GM19463 (cell line): ENCODE measurements at regions not wholly inside any gene's neighbourhood (a gene's known extent, or its start where the extent isn't known, plus 50 kb on each side); places are given as distances from the start of the nearest gene placed in this dataset.

Experiments
- ATAC-seq: cut with Tn5 transposase; IDR thresholded peaks from one replicate; pipeline ENCODE4 v1.9.1; 2021; ENCODE audit warnings: mild to moderate bottlenecking, moderate library complexity; ENCODE audit not compliant: unreplicated experiment

DNA sequence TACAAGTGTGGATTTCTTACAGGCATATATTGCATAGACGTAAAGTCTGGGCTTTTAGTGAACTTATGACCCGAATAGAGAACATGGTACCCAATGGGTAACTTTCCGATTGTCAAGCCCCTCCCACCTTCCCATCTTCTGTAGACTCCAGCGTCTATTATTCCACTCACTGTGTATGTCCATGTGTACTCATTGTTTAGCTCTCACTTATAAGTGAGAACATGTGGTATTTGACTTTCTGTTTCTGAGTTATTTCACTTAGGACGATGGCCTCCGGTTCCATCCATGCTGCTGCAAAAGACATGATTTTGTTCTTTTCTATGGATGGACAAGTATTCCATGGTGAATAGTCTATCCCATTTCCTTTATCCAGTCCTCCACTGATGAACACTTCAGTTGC is 306.4 kb downstream of the CD83 start:
- ATAC-seq, result no peak

DNA sequence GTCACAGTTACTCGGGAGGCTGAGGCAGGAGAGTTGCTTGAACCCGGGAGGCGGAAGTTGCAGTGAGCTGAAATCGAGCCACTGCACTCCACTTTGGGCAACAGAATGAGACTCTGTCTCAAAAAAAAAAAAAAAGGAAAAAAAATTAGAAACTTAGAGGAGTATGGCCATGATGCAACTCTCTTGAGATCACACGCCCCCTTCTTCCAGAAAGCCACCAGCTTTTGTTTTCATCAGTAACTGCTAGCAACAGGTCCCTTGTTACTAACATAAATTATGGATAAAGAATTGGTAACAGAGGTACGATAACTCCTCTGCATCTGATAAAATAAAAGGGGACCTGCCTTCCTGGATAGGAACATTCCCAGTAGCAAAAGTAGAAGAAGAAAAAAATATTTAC is 308.2 kb downstream of the CD83 start:
- ATAC-seq, result no peak

DNA sequence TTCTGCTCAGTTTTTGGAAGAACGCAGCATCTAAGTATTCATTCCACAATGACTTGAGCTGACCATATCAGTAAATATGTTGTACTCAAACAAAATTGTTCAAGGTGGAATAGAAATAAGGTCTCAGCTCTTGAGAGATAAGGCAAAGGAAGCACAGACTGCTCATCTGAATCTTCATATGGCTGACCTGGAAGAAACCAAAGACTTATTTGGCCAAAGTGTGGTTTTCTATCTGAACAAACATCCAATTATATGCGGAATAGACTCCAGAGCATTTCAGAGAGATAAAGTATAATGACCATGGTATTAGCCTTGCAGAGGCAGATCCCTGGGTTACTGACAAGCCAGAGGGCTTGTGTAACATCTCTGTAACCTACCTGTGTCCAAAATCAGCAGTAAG is 308.7 kb downstream of the CD83 start:
- no peak for ATAC-seq

DNA sequence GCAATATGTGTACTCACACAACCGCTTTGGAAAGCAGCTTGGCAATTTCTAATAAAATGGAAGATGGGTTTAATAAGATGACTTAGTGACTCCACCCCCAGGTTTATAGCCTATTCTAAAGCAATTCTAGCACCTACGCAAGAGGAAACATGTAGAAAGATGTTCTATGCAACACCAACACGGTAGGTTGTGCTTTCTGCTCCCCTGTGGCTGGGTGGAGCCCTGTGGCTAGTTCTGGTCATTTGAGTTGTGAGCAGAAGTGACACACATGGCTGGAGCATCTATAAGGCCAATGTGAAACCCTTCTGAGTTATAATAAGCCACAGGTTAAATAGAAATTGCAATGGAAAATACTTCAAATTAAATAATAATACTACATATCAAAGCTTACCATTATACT is 310.7 kb downstream of the CD83 start:
- ATAC-seq, result no peak

DNA sequence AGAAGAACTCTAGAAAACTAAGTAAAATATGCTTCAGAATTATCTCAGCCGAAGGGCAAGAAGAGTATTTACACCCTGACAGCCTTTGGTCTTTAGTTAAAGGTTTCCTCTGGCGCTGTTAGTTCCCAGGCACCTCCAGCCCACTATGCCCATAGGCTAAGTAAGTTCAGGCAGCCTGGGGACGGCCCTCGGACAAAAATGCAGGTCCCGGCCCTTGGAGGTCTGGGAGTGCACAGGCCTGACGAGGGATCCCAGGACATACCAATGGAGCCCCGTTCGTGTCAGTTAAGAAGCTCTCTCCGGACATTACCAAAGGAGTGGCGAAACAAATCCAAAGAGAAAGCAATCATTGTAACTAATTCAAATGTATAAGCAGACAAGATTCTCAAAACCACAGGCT is 311.8 kb downstream of the CD83 start:
- no peak for ATAC-seq

DNA sequence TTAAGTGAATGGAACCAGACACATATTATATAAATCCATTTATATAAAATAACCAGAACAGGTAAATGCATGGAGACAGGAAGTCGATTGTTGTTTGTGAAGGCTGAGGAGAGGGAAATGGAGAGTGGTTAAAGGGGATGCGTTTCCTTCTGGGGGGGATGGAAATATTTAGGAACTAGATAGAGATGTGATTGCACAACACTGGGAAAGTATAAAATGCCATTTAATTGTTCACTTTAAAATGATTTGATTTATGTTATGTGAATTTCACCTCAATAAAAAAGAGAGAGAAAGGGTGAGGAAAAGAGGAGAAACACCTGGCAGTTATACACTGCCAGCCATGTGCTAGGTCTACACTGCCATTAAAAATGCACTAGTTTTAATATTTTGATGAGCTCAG is 312.6 kb downstream of the CD83 start:
- ATAC-seq, result no peak

DNA sequence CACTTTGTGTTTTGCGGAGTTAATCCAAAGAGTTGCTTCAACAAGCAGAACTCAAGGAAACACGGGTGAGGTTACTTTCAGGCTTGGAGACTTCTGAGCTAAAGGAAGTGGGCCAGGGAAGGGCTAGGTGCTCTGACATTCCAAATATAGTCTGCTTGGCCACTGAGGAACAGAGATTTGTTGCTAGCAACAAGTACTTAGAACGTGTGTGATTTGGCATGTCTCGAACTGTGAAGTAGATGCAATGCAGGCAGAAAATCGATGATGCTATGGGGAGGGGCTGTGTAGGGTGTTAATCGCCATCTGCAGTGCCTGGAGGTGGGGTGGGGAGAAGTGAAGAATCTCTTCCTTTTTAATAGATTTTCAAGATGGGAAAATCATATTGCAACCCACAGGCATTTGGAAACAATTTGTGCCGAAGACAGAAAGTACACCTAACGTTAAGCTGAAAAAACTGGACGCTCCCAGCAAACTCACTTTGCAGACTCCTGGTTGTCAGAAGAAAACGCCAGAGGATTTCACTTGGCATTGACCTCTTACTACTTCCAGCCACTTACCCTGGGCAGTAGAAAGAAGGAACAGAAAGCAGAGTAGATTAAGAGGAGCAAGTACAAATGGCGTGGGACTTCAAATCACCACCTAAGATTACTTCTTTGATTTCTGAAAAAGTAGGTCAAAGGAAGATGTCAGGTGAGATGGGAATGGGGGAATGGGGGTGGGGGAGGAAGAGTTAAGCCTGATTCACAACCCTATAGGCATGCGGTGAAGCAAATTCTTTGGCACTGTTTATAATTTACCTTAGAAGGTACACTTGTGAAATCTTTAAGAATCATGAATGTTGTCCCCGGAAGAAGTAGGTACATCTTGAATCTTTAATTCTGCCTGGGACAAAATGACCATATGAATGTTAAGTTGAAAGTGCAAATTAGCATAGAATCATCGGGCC is 314.1 kb downstream of the CD83 start:
- ATAC-seq, result no peak

DNA sequence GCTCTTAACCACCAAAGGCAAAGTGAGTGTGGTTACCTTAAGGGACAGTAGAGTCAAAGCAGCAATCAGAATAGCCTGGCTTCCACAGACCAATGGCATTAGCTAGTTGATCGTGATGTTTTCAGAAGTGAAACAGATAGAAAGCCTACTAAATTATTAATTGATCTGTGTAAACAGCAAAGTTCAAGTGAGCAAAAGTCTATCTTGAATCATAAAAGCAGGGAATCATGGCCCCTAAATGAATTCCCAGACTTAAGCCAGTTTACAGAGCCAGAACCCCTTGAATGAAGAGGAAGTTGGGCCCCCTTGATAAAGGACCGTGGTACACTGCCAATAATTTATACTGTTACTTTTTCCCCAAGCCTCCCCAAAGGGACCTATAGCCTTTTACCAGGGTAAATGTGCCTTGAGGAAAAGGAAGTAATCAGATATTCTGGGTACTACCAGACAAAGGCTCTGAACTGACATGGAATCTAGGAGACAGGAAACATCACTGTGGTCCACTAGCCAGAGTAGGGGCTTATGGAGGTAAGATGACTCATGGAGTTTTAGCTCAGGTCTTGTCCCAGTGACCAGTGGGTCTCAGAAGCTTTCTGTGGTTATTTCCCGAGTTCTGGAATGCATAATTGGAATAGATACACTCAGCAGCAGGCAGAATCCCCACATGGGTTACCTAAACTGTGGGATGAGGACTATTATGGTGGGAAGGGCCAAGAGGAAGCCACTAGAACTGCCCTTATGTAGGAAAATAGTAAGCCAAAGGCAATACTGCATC is 317.5 kb downstream of the CD83 start:
- ATAC-seq, result no peak

DNA sequence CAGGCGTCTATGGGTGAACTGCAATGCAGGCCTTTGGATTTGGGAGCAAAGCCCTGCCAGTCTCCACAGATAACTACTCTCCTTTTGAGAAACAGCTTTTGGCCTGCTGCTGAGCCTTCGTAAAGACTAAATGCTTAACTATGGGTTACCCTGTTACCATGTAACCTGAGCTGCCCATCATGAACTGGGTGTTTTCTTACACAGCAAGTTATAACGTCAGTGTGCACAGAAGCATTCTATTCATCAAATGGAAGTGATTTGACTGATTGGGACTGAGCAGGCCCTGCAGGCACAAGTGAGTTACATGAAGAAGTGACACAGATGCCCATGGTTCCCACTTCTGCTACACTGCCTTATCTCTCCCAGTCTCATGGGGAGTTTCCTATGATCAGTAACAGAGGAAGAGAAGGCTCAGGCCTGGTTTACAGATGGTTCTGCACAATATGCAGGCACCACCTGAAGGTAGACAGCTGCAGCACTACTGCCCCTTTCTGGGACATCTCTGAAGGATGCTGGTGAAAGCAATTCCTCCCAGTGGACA is 319.1 kb downstream of the CD83 start:
- ATAC-seq, result no peak

DNA sequence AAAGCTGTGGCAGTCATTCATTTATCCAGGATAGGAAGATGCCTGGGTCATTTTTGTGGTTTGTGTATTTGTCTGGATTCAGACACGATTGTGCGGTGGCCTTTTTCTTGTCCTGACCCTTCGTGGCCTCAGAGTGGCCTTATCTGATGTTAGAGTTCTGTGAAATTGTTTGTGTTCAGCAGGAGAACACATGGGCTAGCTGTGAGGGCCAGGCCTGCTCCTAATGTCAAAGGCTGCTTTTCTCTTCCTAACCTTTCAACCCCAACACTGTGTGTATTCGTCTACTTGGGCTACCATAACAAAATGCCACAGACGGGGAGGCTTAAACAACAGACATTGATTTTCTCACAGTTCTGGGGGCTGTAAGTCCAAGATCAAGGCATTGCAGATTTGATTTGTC is 321.8 kb downstream of the CD83 start:
- ATAC-seq, result no peak

DNA sequence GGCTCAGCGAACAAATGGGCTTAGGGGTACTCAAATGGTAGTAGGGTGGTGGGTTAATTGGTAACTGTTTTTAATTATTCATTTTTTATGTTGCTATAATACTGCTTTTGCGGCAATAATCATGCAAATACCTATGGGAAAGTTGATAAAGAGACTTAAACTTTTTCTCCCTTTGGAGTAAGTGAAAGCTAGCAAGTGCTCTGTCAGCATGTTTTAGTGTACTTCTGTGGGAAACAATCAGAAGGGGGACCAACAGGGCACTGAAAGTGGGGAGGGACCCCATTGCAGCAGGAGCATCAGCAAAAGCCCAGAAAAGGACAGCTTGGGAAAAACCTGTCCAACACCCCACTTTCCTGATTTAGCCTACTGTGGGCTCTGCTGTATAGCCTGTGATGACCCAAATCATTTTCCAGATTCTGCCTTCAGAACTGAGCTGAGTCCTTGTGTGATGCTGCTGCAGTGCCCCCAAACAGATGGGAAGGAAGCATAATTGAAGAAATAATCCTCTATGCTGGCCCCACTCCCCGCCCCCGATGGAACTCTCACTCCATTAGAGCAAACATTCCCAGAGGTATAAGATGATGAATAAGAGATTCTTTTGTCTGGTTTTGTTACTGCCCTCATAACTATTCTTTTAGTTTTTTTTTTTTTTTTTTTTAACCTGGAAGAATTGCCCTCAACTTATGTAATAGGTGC is 322.8 kb downstream of the CD83 start:
- ATAC-seq, result no peak

DNA sequence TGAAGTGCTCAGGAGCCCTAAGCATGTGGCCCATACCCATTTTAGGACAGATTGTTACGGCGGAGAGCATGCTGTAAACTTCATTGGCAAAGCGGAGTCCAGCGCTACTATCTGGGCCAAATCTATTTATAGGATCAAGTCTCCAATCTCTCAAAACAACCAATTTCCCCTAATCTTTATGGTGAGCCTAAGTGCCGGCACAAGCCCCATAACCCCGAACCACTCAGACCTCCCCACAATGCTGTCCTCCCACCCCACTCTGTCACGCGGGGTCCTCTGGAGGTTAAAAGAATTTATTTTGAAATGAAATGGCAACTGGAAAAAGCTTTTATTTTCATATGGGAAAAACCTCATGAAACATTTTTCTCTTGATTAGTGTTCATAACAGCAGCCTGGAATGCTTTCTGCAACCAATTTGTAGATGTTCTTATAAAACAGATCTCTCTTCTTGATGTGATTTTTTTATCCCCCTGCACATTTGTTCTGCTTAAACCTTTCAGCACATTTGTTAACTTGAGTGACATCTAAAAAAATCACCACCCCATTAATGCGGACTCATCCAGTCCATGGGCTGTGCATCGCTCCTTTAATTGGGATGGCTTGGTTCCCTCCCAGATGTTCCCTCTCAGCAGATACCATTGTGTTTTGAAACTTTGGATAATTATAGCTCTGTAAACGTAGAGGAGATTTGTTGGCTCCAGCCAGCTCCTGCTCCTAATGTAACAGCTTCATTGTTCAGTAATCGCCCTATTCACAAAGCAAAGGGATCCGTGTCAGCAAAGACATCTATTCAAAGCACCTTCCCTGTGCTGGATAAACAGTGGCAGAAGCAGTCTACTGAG is 323.6 kb downstream of the CD83 start:
- no peak for ATAC-seq

DNA sequence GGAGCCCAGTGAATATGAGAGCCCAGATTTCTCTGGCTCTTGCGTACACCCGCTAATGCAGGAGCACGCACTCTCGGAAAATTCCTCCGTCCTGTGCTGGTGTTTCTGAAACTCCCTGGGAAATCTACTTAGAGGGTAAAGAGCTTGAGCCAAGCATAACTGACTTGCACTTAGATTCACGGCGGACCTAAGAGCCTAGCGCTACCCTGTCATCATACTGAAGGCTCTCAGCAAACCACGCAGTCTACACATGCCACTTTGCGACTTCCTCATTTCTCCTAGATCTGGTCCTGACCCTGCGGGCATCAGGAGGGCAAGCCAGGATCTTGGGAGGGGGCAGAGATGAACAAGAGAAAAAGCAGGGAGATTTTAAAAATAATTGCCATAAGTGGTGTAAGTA is 324.7 kb downstream of the CD83 start:
- no peak for ATAC-seq

DNA sequence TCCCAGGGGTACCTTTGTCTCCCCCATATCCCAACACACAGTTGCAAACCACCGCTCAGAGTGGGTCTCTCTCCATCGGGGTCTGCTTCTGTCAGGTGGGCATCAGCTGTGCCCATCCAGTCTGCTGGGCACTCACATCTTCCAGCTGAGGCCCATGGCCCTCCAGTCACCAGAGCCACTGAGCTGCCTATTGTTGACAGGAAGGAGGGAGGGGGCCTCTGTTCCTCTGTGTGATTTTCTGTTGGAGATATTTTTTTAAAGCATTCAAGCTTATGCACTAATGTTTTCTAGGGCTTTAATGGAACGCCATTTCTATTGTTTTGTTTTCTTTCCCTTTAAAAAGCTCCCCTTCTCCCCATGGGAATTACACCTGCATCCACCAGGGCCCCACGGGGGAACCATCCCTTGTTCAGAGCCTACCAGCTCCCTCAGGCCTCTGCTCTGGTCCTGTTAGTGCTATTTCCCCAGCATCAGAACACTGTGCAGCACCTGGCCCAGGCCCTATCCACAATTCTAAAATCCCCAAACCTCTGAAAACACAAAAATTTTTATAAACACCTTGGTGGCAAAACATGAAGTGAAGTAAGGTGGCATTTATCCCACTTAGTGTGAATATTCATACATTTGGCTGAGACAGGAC is 326.2 kb downstream of the CD83 start:
- no peak for ATAC-seq

DNA sequence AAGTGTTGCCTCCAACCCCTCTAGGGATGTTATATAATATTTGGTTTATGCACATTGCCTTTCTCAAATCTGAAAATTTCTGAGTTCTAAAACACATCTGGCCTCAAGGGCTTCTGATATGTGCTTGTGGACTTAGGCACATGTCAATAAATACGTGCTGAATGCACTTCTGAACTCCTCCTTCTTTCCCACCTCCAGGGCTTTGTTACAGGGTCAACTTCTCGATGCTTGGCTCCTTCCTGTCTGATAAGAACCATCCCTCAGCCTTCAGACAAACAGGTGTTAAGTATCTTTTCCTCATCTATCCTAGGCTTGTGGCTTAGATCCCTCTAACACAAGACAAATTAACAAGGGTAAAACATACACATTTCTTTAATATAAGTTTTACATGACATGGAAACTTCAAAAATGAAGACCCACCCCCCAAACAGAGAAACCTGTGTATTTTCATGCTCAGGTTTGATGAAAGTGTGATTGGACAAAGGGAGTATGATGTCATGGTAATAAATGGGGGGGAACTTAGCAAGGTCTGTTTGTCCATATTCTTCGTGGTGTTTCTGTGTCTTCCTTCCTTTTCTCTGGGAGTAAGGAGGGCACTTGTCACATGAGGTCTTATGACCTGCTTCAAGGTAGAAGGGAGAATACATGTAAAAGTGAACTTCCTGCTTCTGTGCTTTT is 326.9 kb downstream of the CD83 start:
- ATAC-seq, result no peak

DNA sequence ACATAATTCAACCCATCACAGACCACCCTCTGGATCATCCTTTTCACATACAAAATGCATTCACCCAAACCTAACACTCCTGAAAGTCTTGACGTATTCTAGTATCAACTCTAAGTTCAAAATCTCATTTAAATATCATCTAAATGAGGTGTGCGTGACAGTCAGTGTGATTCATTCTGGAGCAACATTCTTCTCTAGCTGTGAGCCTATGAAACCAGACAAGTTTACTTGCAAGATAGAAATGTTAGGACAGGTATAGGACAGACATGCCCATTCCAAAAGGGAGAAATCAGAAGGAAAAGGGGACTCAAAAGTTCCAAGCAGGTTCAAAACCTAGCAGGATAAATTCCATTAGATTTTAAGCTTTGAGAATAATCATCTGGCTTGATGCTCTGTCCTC is 329.7 kb downstream of the CD83 start:
- no peak for ATAC-seq

DNA sequence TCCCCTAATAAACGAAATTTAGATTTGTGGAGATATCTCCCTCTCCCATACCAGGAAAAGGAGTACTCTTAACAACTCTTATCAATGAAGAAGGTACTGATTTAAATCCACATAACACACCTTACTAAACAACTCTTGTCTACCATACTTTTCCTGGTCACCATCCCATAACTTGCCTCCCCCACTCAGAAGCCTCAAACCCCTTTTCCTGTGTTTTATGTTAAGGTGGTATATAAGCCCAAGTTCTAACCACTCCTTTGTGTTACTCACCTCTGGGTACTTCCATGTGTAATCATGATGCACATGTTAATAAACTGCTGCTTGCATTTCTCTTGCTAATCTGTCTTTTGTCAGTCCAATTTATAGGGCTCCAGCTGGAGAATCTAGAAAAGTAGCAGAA is 330.7 kb downstream of the CD83 start:
- no peak for ATAC-seq

DNA sequence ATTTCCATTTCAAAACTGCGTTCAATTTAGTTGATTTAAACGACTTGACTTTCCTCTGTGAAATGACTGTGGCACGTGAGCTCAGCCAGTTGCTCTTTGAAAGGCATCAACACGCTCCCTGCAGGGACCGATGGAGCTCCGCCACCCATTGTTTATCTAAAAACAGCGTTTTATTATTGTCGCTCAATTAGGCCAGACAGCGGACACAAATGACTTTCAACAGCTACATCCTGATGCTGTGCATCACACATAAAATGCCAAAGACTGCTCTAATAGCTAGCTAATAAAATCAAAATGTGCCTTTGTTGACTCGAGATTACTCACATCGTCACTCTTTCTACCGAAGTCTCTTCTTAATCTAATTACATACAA is 332.5 kb downstream of the CD83 start:
- no peak for ATAC-seq

DNA sequence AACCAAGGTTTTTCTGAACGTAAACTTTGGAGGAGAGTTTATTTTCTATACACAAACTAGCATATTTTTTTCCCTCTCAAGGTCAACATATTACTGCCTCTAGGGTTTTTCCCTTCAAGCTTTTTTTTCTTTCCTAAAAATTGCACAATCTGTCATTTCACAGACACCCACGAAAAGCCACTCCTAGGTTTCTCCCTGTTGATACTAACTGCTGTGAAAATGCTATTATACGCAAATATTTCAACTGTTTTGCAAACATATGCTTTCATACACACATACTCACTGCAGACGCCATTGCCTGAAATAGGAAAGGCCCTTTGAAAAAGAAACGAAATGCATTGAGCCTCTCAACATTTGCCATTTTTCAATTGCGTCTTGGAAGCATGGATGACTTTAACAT is 333.0 kb downstream of the CD83 start:
- ATAC-seq, result no peak
